HG02973 (cell line): ENCODE measurements at regions not wholly inside any gene's neighbourhood (a gene's known extent, or its start where the extent isn't known, plus 50 kb on each side); places are given as distances from the start of the nearest gene placed in this dataset.
"Not testable (repeated sequence)": the region's sequence is repeated elsewhere in the genome, so short reads cannot be mapped to it uniquely, and the experiment has no call there.

ENCODE experiments used
- ATAC-seq: cut with Tn5 transposase; IDR thresholded peaks from one replicate; pipeline ENCODE4 v1.9.1; 2021; ENCODE audit warnings: moderate library complexity; ENCODE audit not compliant: unreplicated experiment

GRCh38 chr1:95854457-95854856, 620.4 kb downstream of the RWDD3 start:
- no peak for ATAC-seq

- no peak for ATAC-seq
Measured at GRCh38 chr1:95863086-95863485, 629.1 kb downstream of the RWDD3 start.

- no peak for ATAC-seq
Measured at GRCh38 chr1:95865769-95866168, 631.8 kb downstream of the RWDD3 start.

GRCh38 chr1:95876276-95876675, 642.3 kb downstream of the RWDD3 start:
- no peak for ATAC-seq

- no peak for ATAC-seq
Measured at GRCh38 chr1:95879498-95880050, 645.6 kb downstream of the RWDD3 start.

- no peak for ATAC-seq
Measured at GRCh38 chr1:95888941-95889390, 655.0 kb downstream of the RWDD3 start.

- ATAC-seq = no peak
Measured at GRCh38 chr1:95889400-95889799, 655.4 kb downstream of the RWDD3 start.

- ATAC-seq = no peak
Measured at GRCh38 chr1:95893921-95894320, 659.9 kb downstream of the RWDD3 start.

- ATAC-seq = no peak
Measured at GRCh38 chr1:95903060-95903459, 669.0 kb downstream of the RWDD3 start.

GRCh38 chr1:95905818-95906395, 671.9 kb downstream of the RWDD3 start:
- no peak for ATAC-seq

- ATAC-seq = not testable (repeated sequence)
Measured at GRCh38 chr1:95911739-95912138, 677.7 kb downstream of the RWDD3 start.

- no peak for ATAC-seq
Measured at GRCh38 chr1:95916616-95917015, 682.6 kb downstream of the RWDD3 start.

GRCh38 chr1:95924684-95925083, 690.7 kb downstream of the RWDD3 start:
- ATAC-seq = no peak

- no peak for ATAC-seq
Measured at GRCh38 chr1:95926331-95926730, 692.3 kb downstream of the RWDD3 start.

GRCh38 chr1:95927061-95927460, 693.1 kb downstream of the RWDD3 start:
- ATAC-seq = no peak

- no peak for ATAC-seq
Measured at GRCh38 chr1:95935719-95936118, 701.7 kb downstream of the RWDD3 start.

- ATAC-seq = no peak
Measured at GRCh38 chr1:95941121-95941798, 707.2 kb downstream of the RWDD3 start.

- ATAC-seq = no peak
Measured at GRCh38 chr1:95948023-95948422, 714.0 kb downstream of the RWDD3 start.

GRCh38 chr1:95951371-95952102, 717.5 kb downstream of the RWDD3 start:
- ATAC-seq = no peak

GRCh38 chr1:95953015-95953414, 719.0 kb downstream of the RWDD3 start:
- ATAC-seq = no peak

- no peak for ATAC-seq
Measured at GRCh38 chr1:95954585-95954984, 720.6 kb downstream of the RWDD3 start.

GRCh38 chr1:95956215-95956614, 722.2 kb downstream of the RWDD3 start:
- ATAC-seq = no peak
